ENCODE measurements at regions not wholly inside any gene's neighbourhood (a gene's known extent, or its start where the extent isn't known, plus 50 kb on each side); places are given as distances from the start of the nearest gene placed in this dataset.

DNA sequence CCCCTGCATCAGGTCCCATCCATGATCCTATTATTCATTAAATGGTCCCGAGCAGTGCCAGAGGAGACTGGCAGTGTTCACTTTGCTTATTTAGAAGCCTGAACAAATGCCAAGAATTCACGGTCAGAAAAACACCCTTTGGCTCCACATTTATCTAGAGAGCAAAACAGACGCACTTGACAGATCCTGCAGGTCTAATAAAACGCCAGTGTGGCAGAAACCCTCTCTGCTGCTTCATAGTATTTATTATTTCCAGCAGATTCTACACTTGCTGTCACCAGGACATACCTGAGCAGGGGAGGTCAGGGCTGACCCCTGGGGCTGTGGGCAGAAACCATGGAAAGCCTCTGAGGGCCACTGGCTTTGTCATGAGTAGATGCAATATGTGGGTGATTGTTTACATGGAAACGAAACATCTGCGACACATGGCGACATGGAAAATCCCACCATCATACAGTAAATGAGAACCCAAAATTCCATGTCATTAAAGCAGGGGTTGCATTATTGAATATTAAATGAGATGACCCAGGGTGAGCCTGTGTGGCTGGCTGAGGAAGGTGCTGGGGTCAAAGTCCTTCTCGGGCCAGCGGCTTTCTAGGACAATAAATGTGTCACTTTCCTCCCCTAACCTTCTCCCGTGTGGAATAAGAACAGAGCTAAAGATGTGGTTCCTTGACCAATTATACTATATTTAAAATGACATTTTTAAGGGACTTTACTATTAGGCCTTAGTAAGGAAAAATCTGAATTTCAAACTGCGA lies 205.9 kb upstream of the SVIL start:
- H3K27me3 ChIP-seq (ENCODE audit: low read length) = no peaks in the 10 kb centered on the region
- intact Hi-C loops (cut with micrococcal nuclease) = loop anchor here (2.0 kb wide), 1 partner anchor 42 kb away; no protein-coding TSS in a partner anchor
- no peak overlapping the region for H3K4me2 ChIP-seq (ENCODE audit: low read length)
- ChIA-PET CTCF (no interaction called here), POLR2A (ENCODE audit: unreplicated experiment) (no interaction called here)
- DNase-seq (no peak), ATAC-seq (no peak)
- no peaks in the 10 kb centered on the region for H3K4me1 ChIP-seq (ENCODE audit: insufficient read depth, low read length)
- H3K36me3 ChIP-seq (ENCODE audit: low read depth, low read length) = no peaks in the 10 kb centered on the region
- no peaks in the 10 kb centered on the region for H3K79me2 ChIP-seq (ENCODE audit: low read length)
- no peaks in the 10 kb centered on the region for H3K9me3 ChIP-seq (ENCODE audit: low read length)
- BruUV-seq (replicated peaks) = no TSS peak
- no peak overlapping the region for H2AFZ ChIP-seq (ENCODE audit: low read length)
- no peak for TF ChIP-seq EZH2 (IDR thresholded peaks at IDR 0.05; ENCODE audit: low read length, unreplicated experiment)
- no peak for TF ChIP-seq EZH2phosphoT487 (IDR thresholded peaks at IDR 0.05; ENCODE audit: borderline replicate concordance, low read length)
- H3F3A ChIP-seq (ENCODE audit: low read length, unreplicated experiment) = no peaks in the 10 kb centered on the region
- no peak overlapping the region for H3K27ac ChIP-seq (ENCODE audit: low read length)
- no peak overlapping the region for H3K9ac ChIP-seq (ENCODE audit: low read length)
- no peak overlapping the region for H3K4me3 ChIP-seq (ENCODE audit: low read length)
- H3K9me2 ChIP-seq (replicated peaks; ENCODE audit: low read length) = no peaks in the 10 kb centered on the region
- no peaks in the 10 kb centered on the region for H4K20me1 ChIP-seq (ENCODE audit: low read length)

DNA sequence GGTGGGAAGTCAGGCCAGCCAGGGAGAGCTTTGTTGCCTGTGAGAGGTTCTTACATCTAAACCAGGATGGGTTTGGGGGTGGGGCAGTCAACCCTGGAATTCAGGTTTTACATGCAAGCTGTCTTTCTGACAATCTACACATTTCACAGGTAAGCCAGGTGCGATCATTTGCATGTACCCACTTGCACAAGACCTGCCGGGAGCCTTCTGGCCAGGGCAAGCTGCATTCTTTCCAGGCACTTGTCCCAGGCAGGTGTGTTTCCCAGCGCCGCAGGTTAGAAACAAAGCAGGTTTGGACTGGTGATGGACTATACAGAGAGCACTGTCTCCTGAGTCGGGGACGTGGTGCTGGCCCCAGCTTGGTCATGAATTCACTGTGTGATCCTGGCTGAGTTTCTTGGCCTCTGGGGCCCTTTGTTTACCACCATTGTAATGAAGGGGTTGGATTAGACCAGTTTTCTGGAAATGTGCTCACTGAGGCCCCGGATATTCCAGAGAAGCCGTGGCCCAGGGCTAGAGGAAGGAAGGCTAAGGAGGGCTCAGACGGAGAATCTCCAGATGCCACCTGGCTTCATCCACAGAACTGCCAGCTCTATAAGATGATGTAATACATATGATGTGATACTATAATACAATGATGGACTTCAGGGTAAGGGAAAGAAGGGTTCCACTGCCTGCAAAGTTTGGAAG lies 205.2 kb upstream of the SVIL start:
- H3K4me2 ChIP-seq (ENCODE audit: low read length) = no peak overlapping the region
- intact Hi-C loops (cut with micrococcal nuclease) = loop anchor here (2.0 kb wide), 1 partner anchor 43 kb away; no protein-coding TSS in a partner anchor

DNA sequence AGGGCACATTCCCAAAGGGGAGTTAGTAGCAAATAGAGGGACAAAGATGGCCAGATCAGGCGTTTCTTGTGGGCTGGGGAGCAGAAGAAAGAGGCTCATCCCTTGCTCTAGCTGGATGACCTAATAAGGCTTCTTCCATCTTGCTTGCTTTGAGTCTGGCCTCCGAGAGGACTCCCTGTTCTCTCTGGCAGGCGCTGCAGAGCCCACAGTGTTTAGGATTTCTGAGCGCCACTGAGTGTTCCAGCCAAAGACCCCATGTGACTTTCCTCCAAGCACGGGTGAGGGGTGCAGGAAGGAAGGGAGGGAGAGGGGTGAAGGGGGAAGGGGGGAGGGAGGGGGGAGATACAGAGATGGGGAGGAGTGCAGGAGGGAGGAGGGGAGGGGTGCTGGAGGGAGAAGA lies 203.8 kb upstream of the SVIL start:
- Histone ChIP-seq H3K27ac (ENCODE audit: low read length) (no peak overlapping the region), H3K9ac (ENCODE audit: low read length) (no peak overlapping the region), H4K20me1 (ENCODE audit: low read length) (no peaks in the 10 kb centered on the region), H3K36me3 (ENCODE audit: low read depth, low read length) (no peaks in the 10 kb centered on the region), H3K4me2 (ENCODE audit: low read length) (no peak overlapping the region), H3K9me2 (replicated peaks; ENCODE audit: low read length) (no peaks in the 10 kb centered on the region), H3K27me3 (ENCODE audit: low read length) (no peaks in the 10 kb centered on the region), H2AFZ (ENCODE audit: low read length) (no peak overlapping the region), H3K4me3 (ENCODE audit: low read length) (no peak overlapping the region), H3K79me2 (ENCODE audit: low read length) (no peaks in the 10 kb centered on the region), H3K4me1 (ENCODE audit: insufficient read depth, low read length) (no peaks in the 10 kb centered on the region), H3K9me3 (ENCODE audit: low read length) (no peaks in the 10 kb centered on the region), H3F3A (ENCODE audit: low read length, unreplicated experiment) (no peaks in the 10 kb centered on the region)
- TF ChIP-seq EZH2phosphoT487 (IDR thresholded peaks at IDR 0.05; ENCODE audit: borderline replicate concordance, low read length) = no peak
- TF ChIP-seq, protein P1, sequence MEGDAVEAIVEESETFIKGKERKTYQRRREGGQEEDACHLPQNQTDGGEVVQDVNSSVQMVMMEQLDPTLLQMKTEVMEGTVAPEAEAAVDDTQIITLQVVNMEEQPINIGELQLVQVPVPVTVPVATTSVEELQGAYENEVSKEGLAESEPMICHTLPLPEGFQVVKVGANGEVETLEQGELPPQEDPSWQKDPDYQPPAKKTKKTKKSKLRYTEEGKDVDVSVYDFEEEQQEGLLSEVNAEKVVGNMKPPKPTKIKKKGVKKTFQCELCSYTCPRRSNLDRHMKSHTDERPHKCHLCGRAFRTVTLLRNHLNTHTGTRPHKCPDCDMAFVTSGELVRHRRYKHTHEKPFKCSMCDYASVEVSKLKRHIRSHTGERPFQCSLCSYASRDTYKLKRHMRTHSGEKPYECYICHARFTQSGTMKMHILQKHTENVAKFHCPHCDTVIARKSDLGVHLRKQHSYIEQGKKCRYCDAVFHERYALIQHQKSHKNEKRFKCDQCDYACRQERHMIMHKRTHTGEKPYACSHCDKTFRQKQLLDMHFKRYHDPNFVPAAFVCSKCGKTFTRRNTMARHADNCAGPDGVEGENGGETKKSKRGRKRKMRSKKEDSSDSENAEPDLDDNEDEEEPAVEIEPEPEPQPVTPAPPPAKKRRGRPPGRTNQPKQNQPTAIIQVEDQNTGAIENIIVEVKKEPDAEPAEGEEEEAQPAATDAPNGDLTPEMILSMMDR (conservative IDR thresholded peaks at IDR 0.05; ENCODE audit: low read depth, low read length) = no peak
- TF ChIP-seq EZH2 (IDR thresholded peaks at IDR 0.05; ENCODE audit: low read length, unreplicated experiment) = no peak
- POLR2A ChIA-PET (ENCODE audit: unreplicated experiment) = no interaction called here
- CTCF ChIA-PET = no interaction called here
- no peak for ATAC-seq
- no peak for DNase-seq
- intact Hi-C loops (cut with micrococcal nuclease) = no loop called here
- no TSS peak for BruUV-seq (replicated peaks)

More for the DNA sequence above, 205.2 kb upstream of the SVIL start:
- ChIA-PET CTCF (no interaction called here), POLR2A (ENCODE audit: unreplicated experiment) (no interaction called here)
- no peak for ATAC-seq
- DNase-seq = no peak
- no peaks in the 10 kb centered on the region for H4K20me1 ChIP-seq (ENCODE audit: low read length)
- no peaks in the 10 kb centered on the region for H3K27me3 ChIP-seq (ENCODE audit: low read length)
- no peaks in the 10 kb centered on the region for H3K36me3 ChIP-seq (ENCODE audit: low read depth, low read length)
- BruUV-seq (replicated peaks) = no TSS peak
- H3F3A ChIP-seq (ENCODE audit: low read length, unreplicated experiment) = no peaks in the 10 kb centered on the region
- no peak overlapping the region for H3K4me3 ChIP-seq (ENCODE audit: low read length)
- H3K4me1 ChIP-seq (ENCODE audit: insufficient read depth, low read length) = no peaks in the 10 kb centered on the region
- TF ChIP-seq EZH2phosphoT487 (IDR thresholded peaks at IDR 0.05; ENCODE audit: borderline replicate concordance, low read length) (no peak), EZH2 (IDR thresholded peaks at IDR 0.05; ENCODE audit: low read length, unreplicated experiment) (no peak)
- TF ChIP-seq, protein P1 (conservative IDR thresholded peaks at IDR 0.05; ENCODE audit: low read depth, low read length) = no peak
- H3K27ac ChIP-seq (ENCODE audit: low read length) = no peak overlapping the region
- H2AFZ ChIP-seq (ENCODE audit: low read length) = no peak overlapping the region
- H3K79me2 ChIP-seq (ENCODE audit: low read length) = no peaks in the 10 kb centered on the region
- H3K9me2 ChIP-seq (replicated peaks; ENCODE audit: low read length) = no peaks in the 10 kb centered on the region
- H3K9me3 ChIP-seq (ENCODE audit: low read length) = no peaks in the 10 kb centered on the region
- no peak overlapping the region for H3K9ac ChIP-seq (ENCODE audit: low read length)
